Neural cell (in vitro differentiated cells): ENCODE measurements at regions not wholly inside any gene's neighbourhood (a gene's known extent, or its start where the extent isn't known, plus 50 kb on each side); places are given as distances from the start of the nearest gene placed in this dataset.

Experiments used
- H2AFZ ChIP-seq: fragments of 200-600, 300-800 bp; sonication (generic), shearing (Covaris generic); 2 replicates; pipeline ENCODE4 v1.6.0; 2014; ENCODE audit warnings: low read depth, mild to moderate bottlenecking, antibody characterized with exemption, low read length, moderate library complexity
- H3F3A ChIP-seq: fragments of 200-600 bp; shearing (Covaris generic); 2 replicates; pipeline ENCODE4 v1.6.1; 2016; ENCODE audit warnings: mild to moderate bottlenecking, moderate library complexity, mixed read lengths, antibody characterized with exemption, low read length; ENCODE audit not compliant: insufficient read depth, poor library complexity, severe bottlenecking
- H3K27ac ChIP-seq: fragments of 200-600, 300-800 bp; sonication (generic), shearing (Covaris generic); 2 replicates; pipeline ENCODE4 v1.5.1; 2014; ENCODE audit warnings: mild to moderate bottlenecking, low read length, moderate library complexity
- H3K27me3 ChIP-seq: fragments of 300-800, 200-600 bp; sonication (generic), shearing (Covaris generic); 2 replicates; pipeline ENCODE4 v1.6.0; 2014; ENCODE audit warnings: mild to moderate bottlenecking, low read depth, low read length, moderate library complexity; ENCODE audit not compliant: insufficient read depth
- H3K36me3 ChIP-seq: fragments of 300-800, 200-600 bp; sonication (generic), shearing (Covaris generic); 2 replicates; pipeline ENCODE4 v1.5.1; 2014; ENCODE audit warnings: mild to moderate bottlenecking, antibody characterized with exemption, low read length, moderate library complexity; ENCODE audit not compliant: insufficient read depth
- H3K4me2 ChIP-seq: fragments of 300-800, 200-600 bp; sonication (generic), shearing (Covaris generic); 2 replicates; pipeline ENCODE4 v1.6.0; 2014; ENCODE audit warnings: mild to moderate bottlenecking, low read length
- H3K4me3 ChIP-seq: fragments of 300-800, 200-600 bp; sonication (generic), shearing (Covaris generic); 2 replicates; pipeline ENCODE4 v1.5.1; 2014; ENCODE audit warnings: mild to moderate bottlenecking, low read length, moderate library complexity
- H3K79me2 ChIP-seq: fragments of 200-600 bp; shearing (Covaris generic); replicated peaks from 2 replicates; pipeline ENCODE4 v1.6.0; 2014; ENCODE audit warnings: mild to moderate bottlenecking, low read length, moderate library complexity; ENCODE audit not compliant: insufficient read depth
- H3K9ac ChIP-seq: fragments of 300-800, 200-600 bp; sonication (generic), shearing (Covaris generic); 2 replicates; pipeline ENCODE4 v1.6.1; 2016; ENCODE audit warnings: mild to moderate bottlenecking, low read length, mixed read lengths
- H3K9me2 ChIP-seq: fragments of 200-600 bp; shearing (Covaris generic); 2 replicates; pipeline ENCODE4 v1.6.1; 2016; ENCODE audit warnings: mild to moderate bottlenecking, low read length, mixed read lengths; ENCODE audit not compliant: insufficient read depth
- H3K9me3 ChIP-seq: fragments of 200-600, 300-800 bp; sonication (generic), shearing (Covaris generic); 2 replicates; pipeline ENCODE4 v1.6.1; 2016; ENCODE audit warnings: mild to moderate bottlenecking, mixed run types, low read length, moderate library complexity, mixed read lengths
- H4K20me1 ChIP-seq: fragments of 200-600 bp; shearing (Covaris generic); 2 replicates; pipeline ENCODE4 v1.6.1; 2016; ENCODE audit warnings: mild to moderate bottlenecking, mixed run types; ENCODE audit not compliant: insufficient read depth
- EP300 ChIP-seq: fragments of 450-650 bp; conservative IDR thresholded peaks from 2 replicates; pipeline ENCODE4 v1.6.1; 2014; ENCODE audit warnings: antibody characterized with exemption, mild to moderate bottlenecking, moderate library complexity; ENCODE audit not compliant: poor library complexity, severe bottlenecking
- EZH2 ChIP-seq: fragments of 200-600, 300-800 bp; shearing (Covaris generic), sonication (generic); IDR thresholded peaks from 2 replicates; pipeline ENCODE4 v1.6.1; 2014; ENCODE audit warnings: antibody characterized with exemption, low read length, borderline replicate concordance, mild to moderate bottlenecking; ENCODE audit not compliant: insufficient read depth, poor library complexity, severe bottlenecking
- MXI1 ChIP-seq: fragments of 450-650 bp; conservative IDR thresholded peaks from 2 replicates; pipeline ENCODE4 v1.6.1; 2014; ENCODE audit warnings: antibody characterized with exemption, mild to moderate bottlenecking; ENCODE audit not compliant: poor library complexity, severe bottlenecking
- POLR2AphosphoS5 ChIP-seq: IDR thresholded peaks from 2 replicates; pipeline ENCODE4 v1.6.1; 2012
- RAD21 ChIP-seq: fragments of 450-650 bp; conservative IDR thresholded peaks from 2 replicates; pipeline ENCODE4 v1.6.1; 2014; ENCODE audit warnings: antibody characterized with exemption, mild to moderate bottlenecking, moderate library complexity
- REST ChIP-seq: IDR thresholded peaks from 2 replicates; pipeline ENCODE4 v1.6.1; 2012; ENCODE audit warnings: borderline replicate concordance
- SMC3 ChIP-seq: fragments of 450-650 bp; conservative IDR thresholded peaks from 2 replicates; pipeline ENCODE4 v1.6.1; 2014; ENCODE audit warnings: antibody characterized with exemption, mild to moderate bottlenecking, moderate library complexity; ENCODE audit not compliant: poor library complexity
- TAF1 ChIP-seq: IDR thresholded peaks from 2 replicates; pipeline ENCODE4 v1.6.1; 2012; ENCODE audit warnings: low read depth
- TF ChIP-seq, protein P1 (sequence below): fragments of 450-650 bp; IDR thresholded peaks from 2 replicates; pipeline ENCODE4 v1.5.1; 2014; ENCODE audit warnings: antibody characterized with exemption, mild to moderate bottlenecking, moderate library complexity; ENCODE audit not compliant: poor library complexity, severe bottlenecking

DNA sequence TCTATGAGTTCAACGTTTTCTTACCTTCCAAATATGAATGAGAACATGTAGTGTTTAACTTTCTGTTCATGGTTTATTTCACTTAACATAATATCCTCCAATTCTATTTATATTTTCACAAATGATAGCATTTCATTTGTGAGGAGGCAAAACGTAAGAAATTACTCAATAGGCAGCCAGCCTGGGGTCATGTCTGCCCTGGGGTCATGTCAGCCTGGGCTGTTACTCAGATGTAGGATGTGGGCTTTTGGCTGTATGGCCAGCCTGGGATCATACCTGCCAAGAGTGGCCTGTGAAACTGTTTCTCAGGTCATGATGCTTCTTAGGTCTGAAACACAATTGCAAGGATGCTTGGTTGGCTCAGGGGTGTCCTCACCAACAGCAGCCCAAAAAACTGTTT lies 187.0 kb downstream of the FBXO8 start:
- H3K4me3 ChIP-seq, result no peak overlapping the region
- H3K36me3 ChIP-seq, result no peaks in the 10 kb centered on the region
- no peaks in the 10 kb centered on the region for H3K9me2 ChIP-seq
- no peak overlapping the region for H3K4me2 ChIP-seq
- no peaks in the 10 kb centered on the region for H3K9me3 ChIP-seq
- no peak overlapping the region for H3K27ac ChIP-seq
- no peaks in the 10 kb centered on the region for H3K27me3 ChIP-seq
- H3F3A ChIP-seq, result no peaks in the 10 kb centered on the region
- no peaks in the 10 kb centered on the region for H3K79me2 ChIP-seq
- H4K20me1 ChIP-seq, result no peaks in the 10 kb centered on the region
- no peak overlapping the region for H2AFZ ChIP-seq
- no peak for TF ChIP-seq RAD21
- TF ChIP-seq REST, result no peak
- no peak for TF ChIP-seq TAF1
- no peak for TF ChIP-seq POLR2AphosphoS5
- TF ChIP-seq MXI1, result no peak
- TF ChIP-seq, protein P1, sequence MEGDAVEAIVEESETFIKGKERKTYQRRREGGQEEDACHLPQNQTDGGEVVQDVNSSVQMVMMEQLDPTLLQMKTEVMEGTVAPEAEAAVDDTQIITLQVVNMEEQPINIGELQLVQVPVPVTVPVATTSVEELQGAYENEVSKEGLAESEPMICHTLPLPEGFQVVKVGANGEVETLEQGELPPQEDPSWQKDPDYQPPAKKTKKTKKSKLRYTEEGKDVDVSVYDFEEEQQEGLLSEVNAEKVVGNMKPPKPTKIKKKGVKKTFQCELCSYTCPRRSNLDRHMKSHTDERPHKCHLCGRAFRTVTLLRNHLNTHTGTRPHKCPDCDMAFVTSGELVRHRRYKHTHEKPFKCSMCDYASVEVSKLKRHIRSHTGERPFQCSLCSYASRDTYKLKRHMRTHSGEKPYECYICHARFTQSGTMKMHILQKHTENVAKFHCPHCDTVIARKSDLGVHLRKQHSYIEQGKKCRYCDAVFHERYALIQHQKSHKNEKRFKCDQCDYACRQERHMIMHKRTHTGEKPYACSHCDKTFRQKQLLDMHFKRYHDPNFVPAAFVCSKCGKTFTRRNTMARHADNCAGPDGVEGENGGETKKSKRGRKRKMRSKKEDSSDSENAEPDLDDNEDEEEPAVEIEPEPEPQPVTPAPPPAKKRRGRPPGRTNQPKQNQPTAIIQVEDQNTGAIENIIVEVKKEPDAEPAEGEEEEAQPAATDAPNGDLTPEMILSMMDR, result no peak
- TF ChIP-seq EZH2, result no peak
- no peak for TF ChIP-seq SMC3
- TF ChIP-seq EP300, result no peak
- H3K9ac ChIP-seq, result no peak overlapping the region

GRCh38 chr4:174091130-174091529 lies 192.3 kb downstream of the FBXO8 start:
- TF ChIP-seq RAD21, result no peak
- TF ChIP-seq SMC3, result no peak
- no peak for TF ChIP-seq EZH2
- no peak for TF ChIP-seq MXI1
- TF ChIP-seq EP300, result no peak
- TF ChIP-seq, protein P1, result no peak
- no peak for TF ChIP-seq POLR2AphosphoS5
- no peak for TF ChIP-seq REST
- H3K36me3 ChIP-seq, result no peaks in the 10 kb centered on the region
- no peaks in the 10 kb centered on the region for H3K27me3 ChIP-seq
- H3F3A ChIP-seq, result no peaks in the 10 kb centered on the region
- no peaks in the 10 kb centered on the region for H3K79me2 ChIP-seq
- no peaks in the 10 kb centered on the region for H3K9me2 ChIP-seq
- H3K27ac ChIP-seq, result no peak overlapping the region
- no peak overlapping the region for H3K4me2 ChIP-seq
- no peaks in the 10 kb centered on the region for H3K9me3 ChIP-seq
- H3K4me3 ChIP-seq, result no peak overlapping the region
- no peak overlapping the region for H2AFZ ChIP-seq
- no peaks in the 10 kb centered on the region for H4K20me1 ChIP-seq
- H3K9ac ChIP-seq, result no peak overlapping the region
